K562 (cell line): ENCODE measurements at regions not wholly inside any gene's neighbourhood (a gene's known extent, or its start where the extent isn't known, plus 50 kb on each side); places are given as distances from the start of the nearest gene placed in this dataset.

Experiments
- ATF7 ChIP-seq: fragments of 450-650 bp; IDR thresholded peaks from 2 replicates; pipeline ENCODE4 v1.7.1; 2014; ENCODE audit warnings: mild to moderate bottlenecking, moderate library complexity
- CEBPB ChIP-seq: fragments of 450-650 bp; IDR thresholded peaks from 2 replicates; pipeline ENCODE4 v1.6.1; 2016; ENCODE audit warnings: missing genetic modification characterization, missing compliant biosample characterization
- CTCF ChIP-seq, 3 experiments: IDR thresholded peaks in 2 of 3; conservative IDR thresholded peaks in 1 of 3; 2 replicates each; pipeline ENCODE4 v1.5.1; 2011 to 2012; ENCODE audit warnings: low read length in 3 of 3, mild to moderate bottlenecking in 3 of 3, control low read depth in 2 of 3, improper control_type of control experiment in 1 of 3, inconsistent platforms in 1 of 3, low read depth in 1 of 3, mixed read lengths in 1 of 3, moderate library complexity in 1 of 3; ENCODE audit not compliant: insufficient read depth in 2 of 3
- EHMT2 ChIP-seq: fragments of 450-650 bp; IDR thresholded peaks from 2 replicates; pipeline ENCODE4 v1.6.1; 2018; ENCODE audit warnings: antibody characterized with exemption
- FOXA1 ChIP-seq: fragments of 450-650 bp; IDR thresholded peaks from 2 replicates; pipeline ENCODE4 v1.6.1; 2016; ENCODE audit warnings: mild to moderate bottlenecking, borderline replicate concordance
- FOXJ2 ChIP-seq: fragments of 200-800 bp; sonication (Bioruptor generic); IDR thresholded peaks from 2 replicates; pipeline ENCODE4 v1.6.1; 2016; ENCODE audit warnings: missing genetic modification characterization, missing compliant biosample characterization
- HEY1 ChIP-seq: fragments of 250-450 bp; sonication (Bioruptor Pico); IDR thresholded peaks from 2 replicates; pipeline ENCODE4 v1.5.0; 2020; ENCODE audit warnings: mild to moderate bottlenecking, moderate library complexity, borderline replicate concordance
- HIVEP1 ChIP-seq: fragments of 250-450 bp; sonication (Bioruptor Pico); IDR thresholded peaks from 2 replicates; pipeline ENCODE4 v1.4.0; 2020; ENCODE audit warnings: mild to moderate bottlenecking
- ILK ChIP-seq: fragments of 450-650 bp; IDR thresholded peaks from 2 replicates; pipeline ENCODE4 v1.6.1; 2016; ENCODE audit warnings: missing genetic modification characterization, low read depth, mild to moderate bottlenecking, missing compliant biosample characterization, moderate library complexity, borderline replicate concordance
- KDM5B ChIP-seq: fragments of 200-600 bp; sonication (generic); IDR thresholded peaks from 2 replicates; pipeline ENCODE4 v1.6.1; 2012; ENCODE audit warnings: low read depth, mild to moderate bottlenecking, moderate library complexity, low read length, control low read depth, inconsistent platforms; ENCODE audit not compliant: insufficient replicate concordance
- MEF2D ChIP-seq: conservative IDR thresholded peaks from 2 replicates; pipeline ENCODE4 v1.6.1; 2016; ENCODE audit warnings: low read depth, missing genetic modification characterization, missing compliant biosample characterization
- MIER1 ChIP-seq: fragments of 450-650 bp; IDR thresholded peaks from 2 replicates; pipeline ENCODE4 v1.6.1; 2016; ENCODE audit warnings: antibody characterized with exemption, mild to moderate bottlenecking, low read depth
- MYBL2 ChIP-seq, 2 experiments: fragments of 450-650 bp in 1 of 2; sonication (generic) in 1 of 2; formaldehyde crosslinking in 1 of 2; IDR thresholded peaks; 2 replicates each; pipeline versions ENCODE4 v1.6.1 to v1.8.1; 2017 to 2022; ENCODE audit warnings: borderline replicate concordance in 1 of 2, inconsistent platforms in 1 of 2, low read depth in 1 of 2, mild to moderate bottlenecking in 1 of 2, missing genetic modification reagents in 1 of 2, moderate library complexity in 1 of 2
- PHB ChIP-seq: fragments of 250-450 bp; sonication (Bioruptor Pico); IDR thresholded peaks from 2 replicates; pipeline ENCODE4 v1.5.0; 2021
- POLR2G ChIP-seq: fragments of 200-400 bp; formaldehyde crosslinking; IDR thresholded peaks from 2 replicates; pipeline ENCODE4 v1.6.1; 2017; ENCODE audit warnings: low read depth, mild to moderate bottlenecking, antibody characterized with exemption, low read length, moderate library complexity
- RAD21 ChIP-seq, 2 experiments: fragments of 250-450 bp in 1 of 2; fragments of 450-650 bp in 1 of 2; sonication (Bioruptor Pico) in 1 of 2; formaldehyde crosslinking in 1 of 2; IDR thresholded peaks in 1 of 2; conservative IDR thresholded peaks in 1 of 2; 2 replicates each; pipeline versions ENCODE4 v1.4.0 to v1.8.0; 2020 to 2022; ENCODE audit warnings: mild to moderate bottlenecking in 2 of 2, moderate library complexity in 1 of 2
- RFX1 ChIP-seq: fragments of 450-650 bp; IDR thresholded peaks from 2 replicates; pipeline ENCODE4 v1.6.1; 2016; ENCODE audit warnings: mild to moderate bottlenecking, moderate library complexity
- STAT5B ChIP-seq: fragments of 250-450 bp; sonication (Bioruptor Pico); IDR thresholded peaks from 2 replicates; pipeline ENCODE4 v1.8.0; 2021; ENCODE audit warnings: mild to moderate bottlenecking, inconsistent platforms
- ZNF518B ChIP-seq: fragments of 250-450 bp; sonication (Bioruptor Pico); IDR thresholded peaks from 2 replicates; pipeline ENCODE4 v1.5.0; 2021; ENCODE audit warnings: mild to moderate bottlenecking, moderate library complexity
- ZNF551 ChIP-seq: fragments of 250-450 bp; sonication (Bioruptor Pico); IDR thresholded peaks from 2 replicates; pipeline ENCODE4 v1.5.0; 2021; ENCODE audit warnings: mild to moderate bottlenecking, moderate library complexity
- ZNF561 ChIP-seq: fragments of 450-650 bp; formaldehyde crosslinking; conservative IDR thresholded peaks from 2 replicates; pipeline ENCODE4 v1.4.0; 2020; ENCODE audit warnings: mild to moderate bottlenecking, moderate library complexity
- ZNF75A ChIP-seq: fragments of 450-650 bp; formaldehyde crosslinking; IDR thresholded peaks from 2 replicates; pipeline ENCODE4 v1.4.0; 2020; ENCODE audit warnings: mild to moderate bottlenecking

- peak in 1 of 3 experiments; percentile 33; a peak in 1 of 6 replicates for TF ChIP-seq CTCF (IDR thresholded peaks at IDR 0.05 in 2 of 3, conservative IDR thresholded peaks at IDR 0.05 in 1 of 3; ENCODE audit: insufficient read depth in 2 of 3, low read depth in 1 of 3, low read length in 3 of 3)
- no peak for TF ChIP-seq HEY1 (CRISPR knock-in tag)
- no peak for TF ChIP-seq ZNF551
- no peak for TF ChIP-seq POLR2G
- no peak for TF ChIP-seq ZNF75A (CRISPR knock-in tag)
- TF ChIP-seq ZNF518B (CRISPR knock-in tag) = no peak
- no peak for TF ChIP-seq MEF2D (tag)
- TF ChIP-seq KDM5B = no peak
- TF ChIP-seq EHMT2 = no peak
- peak; percentile 65 for TF ChIP-seq RFX1
- peak; percentile 48 to 67 for TF ChIP-seq RAD21 (CRISPR knock-in tag; conservative IDR thresholded peaks at IDR 0.05 in 1 of 2, IDR thresholded peaks at IDR 0.05 in 1 of 2)
- TF ChIP-seq FOXJ2 (tag) = peak; percentile 51; the same call in 1 of the 2 replicates
- TF ChIP-seq CEBPB (tag) = peak; percentile 81
- no peak for TF ChIP-seq MYBL2 (IDR thresholded peaks at IDR 0.05; ENCODE audit: low read depth)
- TF ChIP-seq MYBL2 (CRISPR knock-in tag; IDR thresholded peaks at IDR 0.05; ENCODE audit: borderline replicate concordance) = no peak
- no peak for TF ChIP-seq ATF7
- TF ChIP-seq HIVEP1 (CRISPR knock-in tag) = no peak
- TF ChIP-seq ILK (tag) = no peak
- TF ChIP-seq ZNF561 (CRISPR knock-in tag) = no peak
- TF ChIP-seq PHB = no peak
- TF ChIP-seq FOXA1 = no peak
- TF ChIP-seq MIER1 = no peak
- no peak for TF ChIP-seq STAT5B (CRISPR knock-in tag)
These were observed 1967.0 kb upstream of the CDH9 start (continued) for GRCh38 chr5:29005386-29005785.
